GM18511 (cell line): ENCODE measurements at regions not wholly inside any gene's neighbourhood (a gene's known extent, or its start where the extent isn't known, plus 50 kb on each side); places are given as distances from the start of the nearest gene placed in this dataset.
"Not testable (repeated sequence)": the region's sequence is repeated elsewhere in the genome, so short reads cannot be mapped to it uniquely, and the experiment has no call there.

Experiments used
- ATAC-seq: cut with Tn5 transposase; IDR thresholded peaks from one replicate; pipeline ENCODE4 v1.9.1; 2021; ENCODE audit warnings: mild to moderate bottlenecking, moderate library complexity; ENCODE audit not compliant: unreplicated experiment

GRCh38 chr1:96559181-96559580, 162.4 kb upstream of the PTBP2 start:
- ATAC-seq, result no peak

- no peak for ATAC-seq
These were observed 161.6 kb upstream of the PTBP2 start for GRCh38 chr1:96559707-96560596.

GRCh38 chr1:96562094-96562493, 159.5 kb upstream of the PTBP2 start:
- no peak for ATAC-seq

DNA sequence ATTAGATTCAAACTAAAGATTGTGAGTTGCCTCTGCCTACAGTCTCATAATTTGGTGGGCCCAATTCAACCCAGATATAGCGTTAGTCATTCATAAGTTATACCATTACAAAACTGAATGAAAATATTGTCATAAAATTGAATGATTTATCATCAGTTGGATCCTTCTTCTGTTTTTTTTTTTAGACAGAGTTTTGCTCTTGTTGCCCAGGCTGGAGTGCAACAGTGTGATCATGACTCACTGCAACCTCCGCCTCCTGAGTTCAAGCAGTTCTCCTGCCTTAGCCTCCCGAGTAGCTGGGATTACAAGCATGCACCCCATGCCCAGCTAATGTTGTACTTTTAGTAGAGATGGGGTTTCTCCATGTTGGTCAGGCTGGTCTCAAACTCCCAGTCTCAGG, 157.2 kb upstream of the PTBP2 start:
- not testable (repeated sequence) for ATAC-seq

GRCh38 chr1:96565546-96565945, 156.0 kb upstream of the PTBP2 start:
- ATAC-seq, result no peak

DNA sequence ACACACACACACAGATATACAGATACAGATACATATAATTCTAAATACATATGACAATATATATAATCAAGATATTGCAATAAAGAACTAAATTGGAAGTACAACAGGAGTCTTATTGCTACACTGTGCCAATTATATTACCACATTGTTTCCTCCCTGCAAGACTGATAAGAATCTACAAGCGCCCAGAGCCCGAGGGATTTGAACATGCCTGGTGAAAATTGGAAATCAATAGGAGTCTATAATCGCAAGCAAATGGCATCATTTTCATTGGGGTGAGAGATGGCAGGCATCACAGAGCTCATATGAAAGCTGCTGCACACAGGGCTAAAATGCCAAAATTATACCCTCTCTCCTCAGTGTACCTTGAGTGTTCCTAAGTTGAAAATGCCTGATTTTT, 152.9 kb upstream of the PTBP2 start:
- ATAC-seq, result no peak

- no peak for ATAC-seq
These were observed 152.3 kb upstream of the PTBP2 start for GRCh38 chr1:96569288-96569687.

GRCh38 chr1:96579636-96580035, 141.9 kb upstream of the PTBP2 start:
- ATAC-seq, result no peak

DNA sequence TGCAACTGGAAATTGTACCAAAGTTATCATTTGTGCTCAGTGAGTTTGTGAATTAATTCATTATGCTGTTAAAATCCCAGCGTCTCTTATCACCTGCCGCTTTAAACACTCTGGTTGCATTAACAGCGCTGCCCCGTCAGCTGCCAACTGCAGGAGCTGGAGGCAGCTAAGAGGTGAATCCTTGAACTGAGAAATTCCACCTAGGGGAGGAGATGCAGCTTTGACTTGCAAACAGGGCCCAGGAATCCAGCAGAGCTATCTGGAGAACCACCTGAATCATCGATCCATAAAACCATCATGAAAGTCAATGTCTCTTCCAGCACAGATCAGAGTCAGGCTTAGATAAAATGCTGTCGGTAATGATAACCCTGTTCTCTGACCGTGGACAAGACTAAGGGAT, 140.7 kb upstream of the PTBP2 start:
- ATAC-seq, result no peak

DNA sequence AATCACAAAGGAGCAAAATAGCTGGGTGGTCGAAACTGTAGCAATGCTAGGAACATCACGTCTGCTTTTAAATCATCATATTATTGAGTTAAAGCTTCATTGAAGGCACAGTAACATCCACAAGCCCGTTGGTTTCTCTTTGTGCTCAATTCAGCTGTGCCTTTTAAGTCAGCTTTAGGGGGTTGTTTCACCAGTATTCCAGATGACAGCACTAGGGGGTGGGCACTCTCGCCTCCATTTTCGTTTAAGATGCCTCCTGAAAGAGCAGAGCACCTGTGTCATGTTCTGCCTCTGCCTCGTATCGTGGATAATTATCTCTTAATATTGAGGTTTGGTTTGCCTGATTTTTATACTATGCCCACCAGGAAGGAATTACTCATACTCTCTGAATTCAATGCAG, 139.8 kb upstream of the PTBP2 start:
- no peak for ATAC-seq

GRCh38 chr1:96583903-96584302, 137.7 kb upstream of the PTBP2 start:
- ATAC-seq, result no peak

DNA sequence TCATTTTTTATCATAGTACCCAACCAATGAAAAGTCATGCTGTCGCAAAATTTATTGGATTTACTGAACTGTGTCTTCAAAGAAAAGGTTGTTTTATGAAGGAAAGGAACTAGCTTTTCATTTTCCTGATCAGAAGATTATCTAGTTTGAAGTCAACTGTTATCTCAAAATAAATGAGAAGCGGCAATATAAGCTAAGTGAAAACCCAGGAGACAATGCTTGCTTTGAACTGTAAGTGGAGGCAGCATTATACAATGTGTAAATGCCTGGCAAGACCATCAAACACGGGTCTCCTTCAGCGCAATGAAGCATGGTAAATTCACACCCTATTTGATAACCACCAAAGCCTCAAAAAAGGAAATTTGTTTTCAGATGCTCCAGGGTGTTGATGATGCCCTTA, 134.4 kb upstream of the PTBP2 start:
- no peak for ATAC-seq

- no peak for ATAC-seq
These were observed 133.1 kb upstream of the PTBP2 start for GRCh38 chr1:96588416-96588995.

- not testable (repeated sequence) for ATAC-seq
These were observed 126.1 kb upstream of the PTBP2 start for GRCh38 chr1:96595530-96595929.

GRCh38 chr1:96596226-96596922, 125.2 kb upstream of the PTBP2 start:
- ATAC-seq, result peak; percentile 84

DNA sequence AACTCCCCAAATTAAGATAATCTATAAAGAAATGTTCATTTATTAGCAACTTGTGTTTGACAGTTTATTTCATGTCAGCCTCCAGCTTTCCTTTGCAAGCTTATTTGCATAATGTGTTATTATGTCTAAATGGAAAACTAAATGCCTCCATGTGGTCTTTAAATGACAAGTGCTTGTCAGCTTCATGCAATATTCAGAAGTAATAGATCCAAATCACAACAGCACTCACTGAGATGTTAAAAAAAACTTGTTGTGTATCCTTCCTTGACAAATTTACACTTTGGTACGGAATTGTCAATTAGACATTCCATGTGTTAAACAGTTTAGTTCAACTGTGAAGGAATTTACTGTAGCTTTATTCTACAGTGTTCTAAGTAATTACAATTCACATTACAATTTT, 124.4 kb upstream of the PTBP2 start:
- ATAC-seq, result no peak

DNA sequence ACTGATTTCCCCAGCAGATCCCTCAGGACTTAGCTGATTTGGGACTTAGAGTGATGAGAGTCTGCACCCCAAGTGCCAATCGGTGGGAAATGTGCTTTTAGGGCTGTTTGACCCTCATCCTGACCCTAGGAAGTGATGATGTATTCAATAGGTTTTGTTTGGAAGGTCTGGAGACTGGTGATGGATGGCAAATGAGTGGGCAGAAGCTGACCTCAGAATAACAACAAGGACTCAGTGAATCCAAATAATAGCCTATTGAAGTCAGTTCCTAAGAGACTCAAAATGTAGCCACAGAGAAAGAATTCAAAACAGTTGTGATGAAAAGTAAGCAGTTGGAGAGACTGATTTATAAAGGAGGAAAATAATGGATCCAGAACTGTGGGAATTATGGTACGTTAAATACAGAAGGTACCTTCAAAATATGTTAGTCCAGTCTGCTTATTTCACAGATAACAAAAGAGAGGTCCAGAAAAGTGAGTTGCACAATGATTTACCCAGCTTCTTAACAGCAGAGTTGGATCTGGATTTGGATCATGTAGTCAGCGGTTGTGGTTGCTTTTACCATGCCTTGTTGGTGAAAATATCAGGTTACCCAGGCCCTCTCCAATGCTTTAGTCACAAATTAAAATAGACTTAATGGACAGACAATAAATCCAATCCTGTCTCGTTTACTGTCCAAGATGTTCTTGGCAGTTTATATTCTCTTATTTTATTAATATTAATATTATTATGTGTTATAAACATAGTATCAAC, 123.0 kb upstream of the PTBP2 start:
- no peak for ATAC-seq

GRCh38 chr1:96604620-96605019, 117.0 kb upstream of the PTBP2 start:
- ATAC-seq, result not testable (repeated sequence)

GRCh38 chr1:96617375-96617774, 104.2 kb upstream of the PTBP2 start:
- not testable (repeated sequence) for ATAC-seq

DNA sequence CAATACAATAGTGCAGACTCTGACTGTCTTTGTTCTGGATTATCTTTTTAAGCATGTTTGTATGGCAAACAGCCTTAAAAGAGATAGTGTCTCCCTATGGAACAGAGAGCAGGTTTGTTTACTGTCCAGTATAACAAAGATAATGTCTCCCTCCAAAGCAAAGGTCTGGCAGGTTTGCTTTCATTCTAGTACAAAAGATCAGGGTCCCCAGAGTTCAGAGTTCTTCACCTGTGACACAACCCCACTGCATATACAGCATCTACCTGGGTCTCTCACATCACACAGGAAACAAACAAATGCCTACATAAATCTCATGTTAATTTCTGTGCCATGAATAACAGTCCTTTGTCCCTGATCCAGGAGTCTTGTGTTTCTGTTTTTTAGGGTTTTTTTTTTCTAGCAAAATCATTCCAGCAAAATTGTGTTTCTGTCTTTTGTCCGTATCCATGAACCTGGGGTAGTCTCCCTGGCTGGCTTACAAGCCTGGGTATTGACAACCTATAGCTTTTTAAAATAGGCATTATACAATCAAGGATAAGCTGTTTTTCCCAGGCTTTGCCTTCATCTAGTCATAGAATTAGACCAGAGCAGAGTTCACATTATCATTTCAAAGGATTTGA, 89.4 kb upstream of the PTBP2 start:
- ATAC-seq, result no peak

GRCh38 chr1:96633695-96634094, 87.9 kb upstream of the PTBP2 start:
- ATAC-seq, result no peak
